HepG2 (cell line): ENCODE measurements at regions not wholly inside any gene's neighbourhood (a gene's known extent, or its start where the extent isn't known, plus 50 kb on each side); places are given as distances from the start of the nearest gene placed in this dataset.

Experiments used
- DMTF1 ChIP-seq: sonication (generic); formaldehyde crosslinking; IDR thresholded peaks from 2 replicates; pipeline ENCODE4 v1.4.0; 2020; ENCODE audit warnings: mild to moderate bottlenecking, missing genetic modification reagents
- PAXIP1 ChIP-seq: sonication (generic); formaldehyde crosslinking; conservative IDR thresholded peaks from 2 replicates; pipeline ENCODE4 v1.4.0; 2020; ENCODE audit warnings: mild to moderate bottlenecking, missing genetic modification reagents, moderate library complexity
- RXRB ChIP-seq: IDR thresholded peaks from 2 replicates; pipeline ENCODE4 v1.6.1; 2016; ENCODE audit warnings: borderline replicate concordance, missing genetic modification reagents, missing compliant biosample characterization
- TAF1 ChIP-seq: sonication (generic); formaldehyde crosslinking; IDR thresholded peaks from 2 replicates; pipeline ENCODE4 v1.4.0; 2020; ENCODE audit warnings: missing genetic modification reagents
- TARDBP ChIP-seq: sonication (generic); formaldehyde crosslinking; IDR thresholded peaks from 2 replicates; pipeline ENCODE4 v1.8.0; 2022; ENCODE audit warnings: mild to moderate bottlenecking, missing genetic modification reagents
- ZBTB7B ChIP-seq: sonication (generic); formaldehyde crosslinking; IDR thresholded peaks from 2 replicates; pipeline ENCODE4 v1.4.0; 2020; ENCODE audit warnings: missing genetic modification reagents
- ZMYM3 ChIP-seq: sonication (generic); formaldehyde crosslinking; IDR thresholded peaks from 2 replicates; pipeline ENCODE4 v1.5.1; 2020; ENCODE audit warnings: mild to moderate bottlenecking, missing genetic modification reagents
- ZMYM4 ChIP-seq: sonication (generic); formaldehyde crosslinking; IDR thresholded peaks from 2 replicates; pipeline ENCODE4 v1.8.1; 2023; ENCODE audit warnings: mild to moderate bottlenecking, missing genetic modification reagents
- ZNF205 ChIP-seq: IDR thresholded peaks from 2 replicates; pipeline ENCODE4 v1.6.1; 2018; ENCODE audit warnings: missing biosample characterization, missing genetic modification reagents
- ZNF251 ChIP-seq: sonication (generic); formaldehyde crosslinking; IDR thresholded peaks from 2 replicates; pipeline ENCODE4 v1.9.0; 2021; ENCODE audit warnings: mild to moderate bottlenecking, missing genetic modification reagents
- ZNF34 ChIP-seq: sonication (generic); formaldehyde crosslinking; IDR thresholded peaks from 2 replicates; pipeline ENCODE4 v1.4.0; 2020; ENCODE audit warnings: mild to moderate bottlenecking, missing genetic modification reagents, borderline replicate concordance
- ZNF503 ChIP-seq: sonication (generic); formaldehyde crosslinking; IDR thresholded peaks from 2 replicates; pipeline ENCODE4 v1.4.0; 2020; ENCODE audit warnings: missing genetic modification reagents
- ZNF614 ChIP-seq: IDR thresholded peaks from 2 replicates; pipeline ENCODE4 v1.6.1; 2018; ENCODE audit warnings: missing biosample characterization, missing genetic modification reagents, inconsistent platforms, borderline replicate concordance
- ZNF878 ChIP-seq: sonication (generic); formaldehyde crosslinking; IDR thresholded peaks from 2 replicates; pipeline ENCODE4 v1.8.1; 2023; ENCODE audit warnings: mild to moderate bottlenecking, missing genetic modification reagents, moderate library complexity
- ZSCAN9 ChIP-seq: IDR thresholded peaks from 2 replicates; pipeline ENCODE4 v1.6.1; 2016; ENCODE audit warnings: borderline replicate concordance
- TF ChIP-seq, protein P1 (sequence below): IDR thresholded peaks from 2 replicates; pipeline ENCODE4 v1.6.1; 2012; ENCODE audit warnings: low read depth, low read length, improper control_type of control experiment
- TF ChIP-seq, protein P2 (sequence below): sonication (generic); formaldehyde crosslinking; IDR thresholded peaks from 2 replicates; pipeline ENCODE4 v1.4.0; 2020; ENCODE audit warnings: mild to moderate bottlenecking, missing genetic modification reagents
- TF ChIP-seq, protein P3 (sequence below), 2 experiments: fragments of 450-650 bp in 1 of 2; sonication (generic) in 1 of 2; formaldehyde crosslinking; IDR thresholded peaks; 2 replicates each; pipeline versions ENCODE4 v1.5.0 to v1.8.0; 2020 to 2022; ENCODE audit warnings: mild to moderate bottlenecking in 1 of 2, missing genetic modification reagents in 1 of 2

DNA sequence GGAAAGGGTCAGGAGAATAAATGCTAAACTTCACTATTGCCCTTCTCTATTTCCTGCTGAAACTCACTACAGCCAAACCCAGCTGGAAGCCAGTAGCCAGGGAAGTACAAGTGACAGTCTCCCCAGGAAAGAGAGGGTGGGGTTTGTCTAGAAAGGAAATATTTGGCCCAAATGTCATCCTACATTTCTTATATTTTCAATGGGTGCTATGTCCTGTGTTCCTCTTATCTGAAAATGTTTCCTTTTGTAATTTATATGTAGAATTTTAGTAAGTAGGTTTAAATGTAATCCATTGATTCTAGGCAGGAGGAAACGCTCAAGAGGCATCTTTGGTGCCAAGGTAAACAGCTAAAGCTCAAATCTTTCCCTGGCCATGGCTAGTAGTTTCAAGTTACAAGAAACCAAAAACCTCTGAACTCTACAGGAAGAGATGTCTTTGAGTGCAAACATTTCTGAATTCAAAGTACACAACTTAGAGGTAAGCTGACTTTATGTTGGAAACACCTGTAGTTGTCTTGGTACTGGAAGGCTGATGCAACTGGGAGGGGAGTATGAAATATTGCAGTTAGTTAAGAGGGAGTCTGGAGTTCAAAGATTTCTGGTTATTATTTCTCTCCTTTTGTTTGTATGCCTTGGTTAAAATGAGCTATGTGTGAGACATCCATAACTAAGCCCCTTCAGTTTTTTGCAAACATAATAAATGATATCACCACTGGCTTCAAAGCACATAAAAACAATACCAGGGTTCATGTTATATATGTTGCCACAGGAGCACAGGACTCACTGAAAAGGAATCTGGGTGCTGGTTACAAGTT is 356.1 kb upstream of the ZC3H15 start (continued):
- TF ChIP-seq ZNF251 (no peak), ZNF503 (peak; percentile 60), ZBTB7B (0 out of 2 replicates have a peak, but pooled peaks have one; percentile 44), ZMYM3 (no peak), ZNF878 (CRISPR knock-in tag) (peak; percentile 29; the same call in 1 of the 2 replicates), ZMYM4 (CRISPR knock-in tag) (peak; percentile 91), PAXIP1 (CRISPR knock-in tag) (peak; percentile 85), ZNF34 (CRISPR knock-in tag) (no peak), ZSCAN9 (peak; percentile 52; the same call in 1 of the 2 replicates), TARDBP (CRISPR knock-in tag) (peak; percentile 68), RXRB (CRISPR knock-in tag) (peak; percentile 59), ZNF205 (CRISPR knock-in tag) (0 out of 2 replicates have a peak, but pooled peaks have one; percentile 61), ZNF614 (peak; percentile 24; the same call in 1 of the 2 replicates), TAF1 (CRISPR knock-in tag) (no peak), DMTF1 (CRISPR knock-in tag) (no peak)
- TF ChIP-seq, protein P1, sequence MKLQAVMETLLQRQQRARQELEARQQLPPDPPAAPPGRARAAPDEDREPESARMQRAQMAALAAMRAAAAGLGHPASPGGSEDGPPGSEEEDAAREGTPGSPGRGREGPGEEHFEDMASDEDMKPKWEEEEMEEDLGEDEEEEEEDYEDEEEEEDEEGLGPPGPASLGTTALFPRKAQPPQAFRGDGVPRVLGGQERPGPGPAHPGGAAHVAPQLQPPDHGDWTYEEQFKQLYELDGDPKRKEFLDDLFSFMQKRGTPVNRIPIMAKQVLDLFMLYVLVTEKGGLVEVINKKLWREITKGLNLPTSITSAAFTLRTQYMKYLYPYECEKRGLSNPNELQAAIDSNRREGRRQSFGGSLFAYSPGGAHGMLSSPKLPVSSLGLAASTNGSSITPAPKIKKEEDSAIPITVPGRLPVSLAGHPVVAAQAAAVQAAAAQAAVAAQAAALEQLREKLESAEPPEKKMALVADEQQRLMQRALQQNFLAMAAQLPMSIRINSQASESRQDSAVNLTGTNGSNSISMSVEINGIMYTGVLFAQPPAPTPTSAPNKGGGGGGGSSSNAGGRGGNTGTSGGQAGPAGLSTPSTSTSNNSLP = peak; percentile 79; the same call in 1 of the 2 replicates
- TF ChIP-seq, protein P2, sequence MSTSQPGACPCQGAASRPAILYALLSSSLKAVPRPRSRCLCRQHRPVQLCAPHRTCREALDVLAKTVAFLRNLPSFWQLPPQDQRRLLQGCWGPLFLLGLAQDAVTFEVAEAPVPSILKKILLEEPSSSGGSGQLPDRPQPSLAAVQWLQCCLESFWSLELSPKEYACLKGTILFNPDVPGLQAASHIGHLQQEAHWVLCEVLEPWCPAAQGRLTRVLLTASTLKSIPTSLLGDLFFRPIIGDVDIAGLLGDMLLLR = no peak
- TF ChIP-seq, protein P3, sequence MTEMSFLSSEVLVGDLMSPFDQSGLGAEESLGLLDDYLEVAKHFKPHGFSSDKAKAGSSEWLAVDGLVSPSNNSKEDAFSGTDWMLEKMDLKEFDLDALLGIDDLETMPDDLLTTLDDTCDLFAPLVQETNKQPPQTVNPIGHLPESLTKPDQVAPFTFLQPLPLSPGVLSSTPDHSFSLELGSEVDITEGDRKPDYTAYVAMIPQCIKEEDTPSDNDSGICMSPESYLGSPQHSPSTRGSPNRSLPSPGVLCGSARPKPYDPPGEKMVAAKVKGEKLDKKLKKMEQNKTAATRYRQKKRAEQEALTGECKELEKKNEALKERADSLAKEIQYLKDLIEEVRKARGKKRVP (CRISPR knock-in tag; IDR thresholded peaks at IDR 0.05) = peak in 1 of 2 experiments; percentile 99; a peak in 2 of 4 replicates
